IPS-NIHi11 (cell line): ENCODE measurements at regions not wholly inside any gene's neighbourhood (a gene's known extent, or its start where the extent isn't known, plus 50 kb on each side); places are given as distances from the start of the nearest gene placed in this dataset.
A peak's percentile ranks its signal among the peaks of the same experiment; 100 is the strongest.

Experiments
- DNase-seq: peaks from one replicate; pipeline ENCODE4 v3.0.0; 2012; ENCODE audit warnings: mixed read lengths, low spot score

DNA sequence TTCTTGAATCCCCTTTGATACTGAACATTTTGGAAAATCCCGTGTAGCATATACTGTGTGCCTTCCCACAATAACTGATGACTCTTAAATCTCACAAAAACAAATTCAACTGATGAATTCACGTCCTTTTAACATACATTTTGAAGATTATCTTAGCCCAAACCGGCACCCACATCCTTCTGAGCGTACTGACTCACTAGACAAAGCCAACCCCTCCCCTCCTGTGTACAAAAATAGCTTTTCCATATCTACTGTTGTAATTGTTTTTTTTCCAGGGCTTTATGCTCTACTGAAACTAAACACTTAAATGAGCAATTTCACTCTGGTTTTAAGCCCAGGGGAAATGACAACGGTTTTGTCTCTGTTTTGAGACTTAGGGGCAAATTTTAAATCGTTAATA lies 109.4 kb upstream of the ATF7IP start:
- DNase-seq: no peak

DNA sequence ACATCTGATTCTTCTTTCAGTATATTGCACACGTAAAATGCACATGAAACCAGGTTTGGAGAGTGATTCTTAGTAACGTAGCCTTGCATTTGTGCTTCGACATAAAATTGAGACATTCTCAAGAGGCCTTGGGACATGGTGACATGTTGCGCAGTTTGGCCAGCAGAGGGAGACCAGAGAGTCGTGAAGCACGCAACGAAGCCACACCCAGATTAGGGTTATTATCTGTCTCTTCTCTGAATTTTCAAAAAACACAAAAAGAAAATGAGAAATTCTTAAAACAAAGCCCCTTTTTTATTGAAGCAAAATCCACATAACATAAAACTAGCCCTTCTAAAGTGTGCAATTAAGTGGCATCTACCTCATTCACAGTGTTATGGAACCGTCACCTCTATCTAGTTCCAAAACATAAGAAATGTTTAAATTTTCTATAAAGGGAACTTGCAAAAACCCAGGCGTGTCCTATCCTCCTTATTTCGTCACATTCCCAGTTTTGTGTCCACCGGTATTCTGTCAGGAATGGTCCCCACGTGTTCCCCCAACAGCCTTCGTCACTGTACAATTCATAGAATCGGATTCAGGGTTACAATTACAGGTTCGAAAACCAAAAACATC lies 108.8 kb upstream of the ATF7IP start:
- DNase-seq: peak; percentile 52

DNA sequence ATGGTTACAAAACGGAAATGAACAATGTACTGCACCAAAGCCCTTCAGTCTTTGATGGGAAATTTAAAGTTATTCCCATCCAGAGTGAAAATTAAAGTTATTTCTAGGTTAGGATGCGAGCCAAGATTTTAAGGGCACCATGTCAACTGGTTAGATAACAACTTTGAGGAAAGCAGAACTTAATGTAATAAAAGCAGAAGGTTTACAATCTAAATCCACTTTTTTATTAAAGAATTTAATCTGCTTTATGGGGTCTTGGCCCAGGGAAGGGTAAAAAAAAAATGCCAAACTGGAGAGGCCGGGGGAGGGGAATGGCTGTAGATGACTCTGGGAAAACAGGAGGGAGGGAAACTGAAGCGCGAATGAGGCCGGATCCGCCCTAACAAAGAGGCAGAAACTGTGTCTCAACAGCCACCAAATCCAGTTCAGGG lies 108.2 kb upstream of the ATF7IP start:
- DNase-seq: no peak

DNA sequence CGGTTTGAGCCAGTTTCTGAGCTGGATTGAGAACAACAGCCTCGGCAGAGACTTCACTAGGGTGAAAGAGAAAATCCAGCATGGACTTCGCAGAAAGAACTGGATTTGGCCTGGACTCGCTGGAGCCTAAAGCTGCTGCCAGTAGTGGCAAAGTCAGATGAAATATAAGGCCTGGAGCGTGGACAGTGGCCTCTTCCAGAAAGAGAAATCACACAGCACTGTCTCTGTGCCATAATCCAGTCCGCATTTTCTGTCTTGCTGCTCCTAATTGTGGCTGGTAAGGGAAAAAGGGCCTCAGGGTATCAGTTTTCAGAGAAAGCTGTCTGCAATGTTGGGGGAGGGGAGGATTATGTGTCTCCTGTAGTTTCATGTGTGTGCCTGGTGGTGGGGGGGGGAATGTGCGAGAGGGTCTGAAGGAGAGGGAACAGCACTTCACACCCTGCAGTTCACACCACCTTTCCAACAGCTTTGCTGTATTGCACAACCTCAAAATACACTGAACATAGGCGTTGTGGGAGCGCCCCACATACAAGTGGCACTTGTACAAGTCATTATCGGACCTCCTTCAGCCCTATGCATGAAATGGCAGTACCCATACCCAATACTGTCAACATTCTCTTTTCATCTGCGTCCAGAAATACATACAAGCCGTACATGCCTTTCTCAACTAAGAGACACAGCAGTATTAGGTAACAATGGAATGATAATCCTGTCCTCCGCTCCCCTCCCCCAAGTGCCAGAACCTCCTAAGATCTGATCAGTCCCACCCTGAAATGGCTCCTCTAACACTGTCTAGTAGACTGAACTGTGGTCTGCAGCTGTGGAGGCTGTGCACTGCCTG lies 107.5 kb upstream of the ATF7IP start:
- DNase-seq: peak; percentile 80

DNA sequence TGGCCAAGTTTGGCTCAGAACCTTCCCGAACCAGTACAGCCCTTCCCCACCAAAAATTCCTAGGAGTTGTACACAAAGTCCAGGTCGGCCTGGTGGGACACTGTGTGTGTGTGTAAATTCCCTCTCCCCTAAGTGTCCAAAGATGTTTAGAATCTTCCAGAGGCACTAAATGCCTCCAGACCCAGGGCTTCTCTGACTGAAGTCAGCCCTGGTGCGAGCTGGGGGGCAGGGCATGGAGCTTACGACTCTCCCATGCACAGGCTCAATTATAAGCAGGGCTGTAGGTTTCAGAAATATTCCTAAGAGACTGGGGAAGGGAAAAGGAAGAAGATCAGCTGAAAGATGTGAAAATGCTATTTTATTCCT lies 106.9 kb upstream of the ATF7IP start:
- no peak for DNase-seq

DNA sequence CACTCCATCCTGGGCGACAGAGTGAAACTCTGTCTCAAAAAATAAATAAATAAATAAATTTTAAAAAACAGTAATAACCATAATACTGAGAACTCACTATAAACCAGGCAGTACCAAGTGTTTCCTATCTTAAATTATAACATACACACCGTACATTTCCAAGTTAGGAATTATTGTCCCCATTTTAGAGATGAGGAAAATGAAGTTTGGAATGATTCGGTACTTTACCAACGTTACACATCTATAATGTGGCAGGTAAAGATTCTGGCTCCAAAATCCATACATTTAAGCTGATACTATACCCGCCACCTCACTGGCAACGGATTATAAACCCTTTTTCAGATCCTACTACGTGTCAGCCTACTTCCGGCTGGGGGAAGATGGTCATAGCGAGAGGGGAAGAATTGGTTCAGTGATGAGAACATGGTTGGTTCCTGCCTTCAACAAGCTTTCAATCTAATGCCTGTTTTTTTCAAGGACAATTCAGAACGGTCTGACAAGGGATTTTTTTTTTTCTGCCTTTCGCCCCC lies 105.9 kb upstream of the ATF7IP start:
- no peak for DNase-seq

DNA sequence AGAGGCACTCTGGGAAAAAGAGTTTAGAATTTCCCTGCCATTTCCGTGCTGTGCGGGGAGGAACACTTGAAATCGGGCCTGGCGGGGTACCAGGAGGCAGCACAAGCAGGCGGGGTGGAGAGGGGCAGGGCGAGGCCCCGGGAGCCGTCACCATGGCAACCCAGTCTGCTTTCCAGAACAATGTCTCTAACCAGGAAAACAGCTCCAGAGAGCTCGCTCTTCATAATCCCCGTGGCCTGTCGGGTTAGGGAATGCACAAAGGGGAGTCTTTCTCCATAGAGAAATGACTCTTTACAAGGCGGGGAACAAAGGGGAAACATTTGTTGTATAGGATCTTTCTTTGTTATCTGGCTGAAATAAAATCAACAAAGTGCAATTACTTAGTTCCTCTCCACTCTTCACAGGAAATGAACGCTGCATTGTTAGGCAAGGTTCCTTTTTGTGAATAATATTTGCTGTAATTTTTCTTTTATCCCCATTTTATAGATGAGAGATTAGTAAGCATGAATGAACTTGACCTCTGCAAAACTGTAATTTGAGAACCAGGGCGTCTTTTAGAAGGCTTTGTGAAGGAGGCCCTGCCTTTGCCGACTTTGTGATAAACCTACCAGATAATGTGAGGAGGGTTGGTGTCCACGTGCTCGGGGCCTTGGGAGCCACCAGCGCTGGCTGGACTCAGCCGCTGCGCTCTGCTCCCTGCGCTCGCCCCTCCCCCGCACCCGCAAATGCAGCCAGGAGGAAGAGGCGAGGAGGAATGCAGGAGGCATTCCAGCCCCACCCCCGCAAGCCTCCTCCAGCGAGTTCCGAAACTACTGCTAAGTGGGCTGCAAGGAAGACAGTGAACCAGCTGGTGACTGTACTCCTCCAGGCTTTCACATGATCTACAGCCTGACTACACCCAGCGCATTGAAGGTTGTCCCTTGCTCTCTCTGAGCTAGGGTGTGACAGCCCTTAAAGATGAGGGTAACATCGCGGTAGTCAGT lies 105.2 kb upstream of the ATF7IP start:
- DNase-seq: peak; percentile 79

DNA sequence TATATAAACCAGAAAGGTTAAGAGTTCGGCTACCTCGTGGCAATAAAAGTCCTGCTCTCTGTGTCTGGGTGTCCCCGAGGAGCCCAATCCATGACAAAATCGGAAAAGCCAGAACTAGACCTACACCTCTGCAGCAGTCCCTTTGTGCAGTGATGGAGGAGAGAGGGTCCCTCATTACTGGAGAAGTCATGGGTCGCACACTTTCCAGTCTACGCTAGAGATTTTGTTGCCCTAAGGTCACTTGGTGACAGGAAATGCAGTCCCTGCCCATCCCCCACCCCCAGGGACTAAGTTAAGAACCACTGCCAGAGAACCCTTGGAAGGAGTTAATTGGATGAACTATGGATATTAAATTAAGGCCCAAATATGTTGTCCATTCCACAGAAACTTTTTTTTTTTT lies 104.4 kb upstream of the ATF7IP start:
- no peak for DNase-seq

DNA sequence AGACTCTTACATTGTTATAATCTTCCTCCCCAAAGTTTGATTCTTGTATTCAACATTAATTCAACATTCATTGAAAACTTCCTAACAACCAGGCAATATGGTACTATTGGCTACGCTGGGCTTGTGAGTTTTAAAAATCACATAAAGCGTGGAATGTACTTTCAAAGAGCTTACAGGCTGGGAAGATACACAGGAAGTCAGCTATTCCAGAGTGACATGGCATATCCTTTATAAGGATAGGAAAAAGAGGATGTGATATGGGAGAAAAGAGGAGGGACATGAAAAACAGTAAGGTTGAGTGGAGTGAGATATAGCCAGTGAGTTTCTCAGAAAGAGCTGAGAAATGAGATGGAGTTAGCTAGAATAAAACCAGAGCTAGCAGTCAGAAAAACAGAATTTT lies 103.6 kb upstream of the ATF7IP start:
- no peak for DNase-seq

DNA sequence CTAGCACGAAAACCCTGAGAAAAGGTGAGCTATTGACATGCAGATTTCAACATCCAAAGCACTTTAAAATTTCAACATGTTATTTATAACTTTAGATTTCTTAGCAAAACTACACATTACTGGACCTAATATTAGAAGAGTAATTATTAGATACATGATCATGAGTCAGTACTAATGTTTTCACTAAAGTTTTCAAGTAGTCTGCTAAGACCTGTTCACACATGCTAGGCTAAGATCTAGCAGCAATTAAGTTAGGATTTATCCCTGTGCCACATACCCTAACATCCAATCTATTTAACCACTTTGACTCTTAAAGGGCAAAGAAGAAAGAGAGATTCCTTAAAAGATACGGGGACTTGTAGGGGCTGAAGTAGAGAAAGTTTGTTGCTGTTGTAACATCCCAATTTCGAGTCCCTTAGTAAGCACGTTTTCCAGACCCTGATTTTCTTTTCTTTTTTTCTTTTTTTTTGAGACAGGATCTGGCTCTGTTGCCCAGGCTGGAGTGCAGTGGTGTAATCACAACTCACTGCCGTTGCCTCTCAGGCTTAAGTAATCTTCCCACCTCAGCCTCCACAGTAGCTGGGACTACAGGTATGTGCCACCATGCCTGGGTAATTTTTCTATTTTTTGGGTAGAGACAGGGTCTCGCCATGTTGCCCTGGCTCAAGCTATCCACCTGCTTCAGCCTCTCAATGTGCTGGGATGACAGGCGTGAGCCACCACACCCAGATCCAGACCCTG lies 102.5 kb upstream of the ATF7IP start:
- no peak for DNase-seq

DNA sequence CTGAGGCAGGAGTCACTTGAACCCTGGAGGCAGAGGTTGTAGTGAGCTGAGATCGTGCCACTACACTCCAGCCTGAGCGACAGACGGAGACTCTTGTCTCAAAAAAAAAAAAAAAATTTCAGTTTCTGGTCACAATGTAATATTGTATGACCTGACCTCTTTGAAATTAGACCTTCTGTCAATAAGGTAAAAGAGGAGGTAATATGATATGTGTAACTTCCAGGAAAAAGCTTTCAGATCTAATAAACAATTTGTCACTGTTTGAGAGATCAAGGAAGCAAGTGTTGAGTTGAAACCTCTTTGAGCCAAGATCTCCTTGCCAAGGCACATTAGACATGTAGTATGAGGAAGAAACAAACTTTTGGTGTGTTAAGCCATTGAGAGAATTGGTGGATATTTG lies 101.7 kb upstream of the ATF7IP start:
- no peak for DNase-seq

DNA sequence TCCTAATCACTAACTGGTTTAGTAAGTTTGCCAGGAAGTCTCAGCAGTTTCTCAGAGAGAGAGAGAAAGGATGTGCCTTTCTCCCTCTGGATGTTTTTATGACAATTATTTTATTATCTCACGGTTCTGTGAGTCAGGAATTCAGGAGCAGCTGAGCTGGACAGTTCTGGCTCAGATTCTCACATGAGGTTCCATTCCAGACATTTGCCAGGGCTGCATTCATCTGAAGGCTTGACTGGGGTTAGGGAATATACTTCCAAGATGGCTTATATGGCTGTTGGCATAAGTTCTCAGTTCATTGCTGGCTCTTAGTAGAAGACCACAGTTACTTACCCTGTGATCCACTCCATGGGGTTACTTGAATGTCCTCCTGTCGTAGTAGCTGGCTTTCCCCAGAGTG lies 101.2 kb upstream of the ATF7IP start:
- DNase-seq: no peak

DNA sequence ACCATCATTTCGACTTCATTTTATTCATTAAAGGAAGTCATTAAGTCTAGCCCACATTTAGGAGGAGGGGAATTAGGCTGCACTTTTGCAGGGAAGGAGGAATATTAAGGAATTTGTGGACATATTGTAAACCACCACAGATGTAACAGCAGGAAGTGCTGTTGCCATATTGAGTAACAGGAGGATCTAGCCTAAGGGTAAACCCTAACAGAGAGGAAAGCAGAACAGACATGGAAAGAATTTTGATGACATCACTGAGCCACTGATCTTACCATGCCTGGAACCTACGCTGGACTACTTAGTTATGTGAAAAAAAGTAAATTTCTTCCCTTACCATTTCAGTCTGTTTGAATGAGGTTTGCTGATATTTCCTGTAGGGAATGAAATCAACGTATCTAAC lies 100.7 kb upstream of the ATF7IP start:
- no peak for DNase-seq

DNA sequence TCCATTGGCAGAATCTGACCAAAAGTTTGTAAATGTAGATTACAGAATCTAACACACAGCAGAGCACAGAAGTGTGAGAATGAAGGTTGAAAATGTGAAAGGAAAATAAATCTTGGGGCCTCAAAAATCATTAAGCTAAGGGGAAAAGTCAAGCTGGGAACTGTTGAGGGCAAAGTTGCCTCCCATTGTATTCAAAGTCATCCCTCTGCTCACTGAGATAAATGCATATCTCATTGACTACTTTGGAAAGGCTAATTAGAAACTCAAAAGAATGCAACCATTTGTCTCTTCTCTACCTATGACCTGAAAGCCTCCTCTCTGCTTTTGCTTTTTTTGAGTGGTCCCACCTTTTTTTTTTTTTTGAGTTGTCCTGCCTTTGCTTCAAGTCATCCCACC lies 97.4 kb upstream of the ATF7IP start:
- no peak for DNase-seq

DNA sequence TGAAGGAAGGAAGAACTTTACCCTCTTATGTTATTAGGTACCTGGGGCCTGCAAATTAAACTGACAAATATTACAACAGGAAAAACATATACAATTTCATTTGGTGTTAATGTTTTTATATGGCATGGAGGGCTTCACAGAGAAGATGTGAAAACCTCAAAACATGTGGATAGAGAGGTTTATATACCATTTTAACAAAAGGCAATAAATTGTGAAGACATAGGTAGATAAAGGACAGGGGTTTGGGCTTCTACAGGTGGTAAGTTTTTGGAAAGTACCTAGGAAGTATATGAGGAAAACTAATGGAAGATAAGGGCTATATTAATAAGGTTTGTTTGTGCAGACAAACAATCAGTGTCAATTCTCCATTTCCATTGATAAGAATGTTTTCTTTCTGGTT lies 95.1 kb upstream of the ATF7IP start:
- DNase-seq: no peak

DNA sequence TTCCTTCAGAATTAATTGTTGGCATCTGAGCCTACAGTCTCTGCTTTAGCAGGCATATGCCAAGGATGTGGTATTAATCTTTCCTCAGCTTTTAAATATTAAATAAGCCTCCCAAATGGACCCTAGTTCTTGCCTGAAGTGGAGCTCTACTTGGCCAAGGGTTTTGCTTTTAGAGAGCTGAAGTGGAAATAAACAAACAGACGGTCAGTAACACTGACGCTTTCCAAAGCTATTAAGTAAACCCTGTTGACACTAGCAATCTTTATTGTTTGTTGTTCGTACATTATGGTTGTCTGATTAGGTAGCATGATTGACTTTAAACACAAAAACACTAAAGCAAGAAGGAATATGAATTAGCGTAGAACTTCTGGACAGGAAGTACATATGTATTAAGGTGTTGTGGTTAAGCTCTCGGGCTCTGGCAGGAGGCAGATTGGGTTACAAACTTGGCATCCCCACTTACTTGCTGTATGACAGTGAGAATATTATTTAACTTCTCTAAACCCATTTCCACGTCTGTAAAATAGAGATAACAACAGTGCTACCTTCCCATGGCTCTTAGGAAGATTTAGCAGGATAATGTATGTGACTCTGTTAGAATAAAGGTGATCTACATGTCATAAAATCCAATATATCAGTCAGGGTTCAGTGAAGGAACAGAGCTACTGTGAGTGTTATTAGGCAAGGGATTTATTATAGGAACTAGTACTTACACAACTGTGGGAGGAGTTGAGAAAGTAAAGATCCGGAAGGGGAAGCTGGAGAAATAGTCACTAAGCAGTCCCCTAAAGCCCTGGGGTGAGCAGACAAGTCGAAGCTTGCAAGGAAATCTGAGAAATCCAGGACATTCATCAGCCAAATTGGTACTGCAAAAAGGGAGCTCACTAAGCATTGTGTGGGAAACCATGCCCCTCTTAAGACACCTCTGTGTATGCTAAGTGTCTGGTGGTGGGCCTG lies 92.2 kb upstream of the ATF7IP start:
- no peak for DNase-seq

DNA sequence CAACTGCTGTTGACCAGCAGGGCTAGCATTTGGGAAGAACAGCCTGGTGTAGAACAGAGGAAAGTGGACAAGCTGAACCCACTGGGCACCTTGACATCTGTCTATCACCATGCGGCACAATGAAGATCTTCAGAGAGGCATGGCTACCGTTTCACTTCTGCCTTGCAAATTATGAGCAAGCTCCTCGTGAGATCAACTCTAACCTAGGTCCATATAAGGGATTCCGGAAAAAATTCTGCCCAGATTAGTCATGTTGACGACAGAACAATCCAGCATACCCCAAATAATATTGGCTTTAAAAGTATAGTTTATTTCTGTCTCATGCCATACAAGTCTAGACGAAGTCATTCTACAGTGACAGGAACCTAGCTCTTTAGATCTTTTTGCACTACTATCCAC lies 91.6 kb upstream of the ATF7IP start:
- no peak for DNase-seq

DNA sequence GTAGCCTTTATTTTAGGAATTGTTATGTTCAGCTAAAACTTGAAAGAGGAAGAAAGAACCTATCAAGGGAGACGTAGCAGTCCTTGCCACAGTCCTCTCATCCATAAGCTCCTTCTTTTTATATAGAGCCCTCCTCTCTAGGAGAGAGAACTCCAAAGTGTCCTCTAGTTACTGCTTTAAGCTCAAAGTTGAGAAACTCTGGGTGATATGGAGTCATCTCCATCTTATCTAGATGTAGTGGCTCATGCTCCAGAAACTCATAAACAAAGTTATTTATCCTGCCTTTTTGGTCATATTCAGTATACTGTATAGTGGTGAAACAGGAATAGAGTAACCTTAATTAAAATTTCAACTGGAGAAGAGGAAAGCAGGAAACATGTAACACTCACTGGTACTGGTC lies 90.4 kb upstream of the ATF7IP start:
- no peak for DNase-seq

DNA sequence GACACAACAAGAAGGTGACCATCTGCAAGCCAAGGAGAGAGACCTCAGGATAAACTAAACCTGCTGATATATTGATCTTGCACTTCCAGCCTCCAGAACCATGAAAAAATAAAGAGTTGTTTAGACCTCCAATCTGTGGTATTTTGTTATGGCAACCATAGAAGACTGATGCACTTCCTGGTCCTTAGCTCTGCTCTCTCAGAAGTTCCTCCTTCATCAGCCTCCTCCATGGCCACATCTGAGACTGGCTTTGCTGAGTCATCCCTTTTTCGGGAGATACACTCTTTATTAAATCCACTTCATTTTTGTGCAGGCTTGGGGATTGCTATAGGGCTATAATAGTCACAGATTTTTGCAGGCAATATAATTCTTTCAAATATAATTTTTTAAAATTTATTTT lies 89.6 kb upstream of the ATF7IP start:
- DNase-seq: no peak

DNA sequence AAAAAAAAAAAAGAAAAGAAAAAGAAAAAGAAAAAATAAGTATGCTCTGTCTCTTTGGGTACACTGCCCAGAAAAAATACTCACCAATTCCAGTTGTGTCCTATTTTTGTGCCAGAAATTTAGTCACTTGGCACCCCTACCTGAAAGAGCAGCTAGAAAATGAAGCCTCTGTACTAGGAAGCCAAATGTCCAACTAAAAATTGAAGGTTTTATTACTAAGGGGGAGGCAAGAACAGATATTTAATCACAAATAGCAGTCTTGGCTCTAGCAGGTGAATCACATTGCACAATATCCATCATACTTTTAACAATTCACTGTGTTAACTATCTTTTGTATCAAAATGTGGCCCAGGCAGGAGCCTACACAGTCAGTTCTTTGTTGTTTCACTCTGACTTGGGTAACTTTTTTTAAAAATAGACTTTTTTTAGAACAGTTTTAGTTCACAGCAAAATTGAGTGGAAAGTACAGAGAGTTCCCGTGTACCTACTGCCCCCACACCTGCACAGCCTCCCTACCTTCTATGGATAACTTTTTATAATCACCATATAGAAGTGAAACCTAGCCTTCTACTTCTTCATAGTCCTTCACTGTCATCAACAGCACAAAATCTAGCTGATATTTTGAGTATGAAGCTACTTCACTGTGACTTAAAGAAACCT lies 87.1 kb upstream of the ATF7IP start:
- no peak for DNase-seq
